SK-N-SH (cell line): ENCODE measurements at regions not wholly inside any gene's neighbourhood (a gene's known extent, or its start where the extent isn't known, plus 50 kb on each side); places are given as distances from the start of the nearest gene placed in this dataset.

Source experiments
- CTCF ChIA-PET: fragments of 300-600, 350-600 bp; formaldehyde crosslinking; extraction: SDS; loops from one replicate; lab custom pipeline; 2021; lab: Yijun Ruan, JAX
- POLR2A ChIA-PET: fragments of 350-600 bp; sonication (Branson Sonifier 250); formaldehyde crosslinking; extraction: SDS; loops from one replicate; lab custom pipeline; 2020; ENCODE audit warnings: antibody characterized with exemption, inconsistent platforms; lab: Yijun Ruan, JAX
- DNase-seq: peaks from one replicate; pipeline ENCODE4 v3.0.0; 2012
- H2AFZ ChIP-seq: fragments of 200-600 bp; sonication (generic); 2 replicates; pipeline ENCODE4 v1.8.1; 2016; ENCODE audit warnings: antibody characterized with exemption, mild to moderate bottlenecking, low read depth
- H3F3A ChIP-seq: fragments of 200-600 bp; sonication (generic); replicated peaks from 2 replicates; pipeline ENCODE3; 2016; ENCODE audit warnings: antibody characterized with exemption, mild to moderate bottlenecking; ENCODE audit not compliant: insufficient read depth
- H3K27ac ChIP-seq, 2 experiments: fragments of 200-500 bp in 1 of 2; fragments of 200-600 bp in 1 of 2; sonication (Bioruptor generic) in 1 of 2; sonication (generic), shearing (Covaris generic) in 1 of 2; 2 replicates each; pipeline versions ENCODE4 v1.5.1 to v1.6.1; 2014 to 2016; ENCODE audit warnings: low read depth in 2 of 2, inconsistent platforms in 1 of 2, low read length in 1 of 2, mild to moderate bottlenecking in 1 of 2, mixed read lengths in 1 of 2
- H3K27me3 ChIP-seq: fragments of 200-600 bp; sonication (generic), shearing (Covaris generic); 2 replicates; pipeline ENCODE4 v1.6.1; 2016; ENCODE audit warnings: mixed run types; ENCODE audit not compliant: insufficient read depth
- H3K36me3 ChIP-seq, 2 experiments: fragments of 200-500 bp in 1 of 2; fragments of 200-600 bp in 1 of 2; sonication (Bioruptor generic) in 1 of 2; sonication (generic) in 1 of 2; replicated peaks in 1 of 2; 2 replicates each; pipeline versions ENCODE3 to v1.5.1; 2014 to 2016; ENCODE audit warnings: low read length in 1 of 2, mild to moderate bottlenecking in 1 of 2; ENCODE audit not compliant: insufficient read depth in 2 of 2, control insufficient read depth in 1 of 2
- H3K4me1 ChIP-seq, 2 experiments: fragments of 200-500 bp in 1 of 2; fragments of 200-600 bp in 1 of 2; sonication (Bioruptor generic) in 1 of 2; sonication (generic), shearing (Covaris generic) in 1 of 2; 2 replicates each; pipeline versions ENCODE4 v1.5.1 to v1.6.1; 2014 to 2016; ENCODE audit warnings: low read depth in 1 of 2, low read length in 1 of 2, mixed run types in 1 of 2; ENCODE audit not compliant: insufficient read depth in 2 of 2, control insufficient read depth in 1 of 2
- H3K4me2 ChIP-seq: fragments of 200-600 bp; sonication (generic), shearing (Covaris generic); 2 replicates; pipeline ENCODE4 v1.6.1; 2017; ENCODE audit warnings: mixed run types
- H3K4me3 ChIP-seq, 2 experiments: fragments of 200-500 bp in 1 of 2; fragments of 200-600 bp in 1 of 2; sonication (Bioruptor generic) in 1 of 2; sonication (generic), shearing (Covaris generic) in 1 of 2; 2 replicates each; pipeline versions ENCODE4 v1.5.1 to v1.8.1; 2014 to 2016; ENCODE audit warnings: low read depth in 2 of 2, inconsistent platforms in 1 of 2, low read length in 1 of 2, mild to moderate bottlenecking in 1 of 2, mixed read lengths in 1 of 2, moderate library complexity in 1 of 2
- H3K79me2 ChIP-seq: fragments of 200-600 bp; sonication (generic); 2 replicates; pipeline ENCODE4 v1.8.1; 2017; ENCODE audit warnings: mild to moderate bottlenecking; ENCODE audit not compliant: insufficient read depth
- H3K9ac ChIP-seq: fragments of 200-600 bp; sonication (generic); 2 replicates; pipeline ENCODE4 v1.6.1; 2017; ENCODE audit warnings: mixed run types
- H3K9me2 ChIP-seq: fragments of 200-600 bp; sonication (generic); 2 replicates; pipeline ENCODE4 v1.6.1; 2017; ENCODE audit warnings: mixed run types
- H3K9me3 ChIP-seq: fragments of 200-600 bp; sonication (generic); 2 replicates; pipeline ENCODE4 v1.6.1; 2017; ENCODE audit warnings: mixed run types, mild to moderate bottlenecking, moderate library complexity
- H4K20me1 ChIP-seq: fragments of 200-600 bp; sonication (generic); 2 replicates; pipeline ENCODE4 v1.6.1; 2017; ENCODE audit warnings: mild to moderate bottlenecking, mixed run types; ENCODE audit not compliant: insufficient read depth
- CHD2 ChIP-seq: fragments of 150-350 bp; IDR thresholded peaks from 2 replicates; pipeline ENCODE4 v1.6.1; 2018; ENCODE audit warnings: low read length; ENCODE audit not compliant: partially characterized antibody
- EZH2phosphoT487 ChIP-seq: fragments of 200-600 bp; sonication (generic); IDR thresholded peaks from 2 replicates; pipeline ENCODE4 v1.6.1; 2017; ENCODE audit warnings: low read depth, mixed run types, mild to moderate bottlenecking, antibody characterized with exemption, moderate library complexity, borderline replicate concordance
- FOXM1 ChIP-seq: IDR thresholded peaks from 2 replicates; pipeline ENCODE4 v1.4.0; 2012; ENCODE audit warnings: low read depth, mild to moderate bottlenecking
- GABPA ChIP-seq: IDR thresholded peaks from 2 replicates; pipeline ENCODE4 v1.4.0; 2012; ENCODE audit warnings: low read depth, mild to moderate bottlenecking
- MAX ChIP-seq: IDR thresholded peaks from 2 replicates; pipeline ENCODE4 v1.4.0; 2012; ENCODE audit warnings: low read depth
- MXI1 ChIP-seq: IDR thresholded peaks from 2 replicates; pipeline ENCODE4 v1.6.1; 2012; ENCODE audit warnings: mild to moderate bottlenecking, low read depth, low read length, improper control_type of control experiment
- NFIC ChIP-seq: IDR thresholded peaks from 2 replicates; pipeline ENCODE4 v1.4.0; 2012; ENCODE audit warnings: borderline replicate concordance
- NRF1 ChIP-seq: IDR thresholded peaks from 2 replicates; pipeline ENCODE4 v1.6.1; 2012; ENCODE audit warnings: low read depth, mild to moderate bottlenecking, low read length
- PBX3 ChIP-seq: IDR thresholded peaks from 2 replicates; pipeline ENCODE4; 2012
- RCOR1 ChIP-seq: fragments of 150-350 bp; IDR thresholded peaks from 2 replicates; pipeline ENCODE4 v1.6.1; 2017; ENCODE audit warnings: antibody characterized with exemption, low read length
- RFX5 ChIP-seq: IDR thresholded peaks from 2 replicates; pipeline ENCODE4 v1.6.1; 2012; ENCODE audit warnings: mild to moderate bottlenecking, improper control_type of control experiment, low read length
- SMC3 ChIP-seq: IDR thresholded peaks from 2 replicates; pipeline ENCODE4 v1.6.1; 2012; ENCODE audit warnings: low read depth, low read length, improper control_type of control experiment
- USF1 ChIP-seq: IDR thresholded peaks from 2 replicates; pipeline ENCODE4 v1.4.0; 2012; ENCODE audit warnings: low read depth, borderline replicate concordance
- USF2 ChIP-seq: fragments of 150-350 bp; IDR thresholded peaks from 2 replicates; pipeline ENCODE4 v1.6.1; 2017; ENCODE audit warnings: antibody characterized with exemption, low read length, low read depth, borderline replicate concordance
- ZBTB33 ChIP-seq: IDR thresholded peaks from 2 replicates; pipeline ENCODE4 v1.4.0; 2012; ENCODE audit warnings: low read depth, borderline replicate concordance
- WGBS: methylation state at CpG from one replicate; pipeline ENCODE4 v1.1.6; 2017; ENCODE audit warnings: low lambda C conversion rate; 5-methylcytosine and 5-hydroxymethylcytosine counted together
- TF ChIP-seq, protein P1 (sequence below): IDR thresholded peaks from 2 replicates; pipeline ENCODE4 v1.6.1; 2012; ENCODE audit warnings: mild to moderate bottlenecking, low read depth, low read length, moderate library complexity
- TF ChIP-seq, protein P2 (sequence below): fragments of 200-600 bp; sonication (generic); IDR thresholded peaks from 2 replicates; pipeline ENCODE4 v1.6.1; 2017; ENCODE audit warnings: antibody characterized with exemption, mild to moderate bottlenecking, moderate library complexity

- TF ChIP-seq, protein P1, sequence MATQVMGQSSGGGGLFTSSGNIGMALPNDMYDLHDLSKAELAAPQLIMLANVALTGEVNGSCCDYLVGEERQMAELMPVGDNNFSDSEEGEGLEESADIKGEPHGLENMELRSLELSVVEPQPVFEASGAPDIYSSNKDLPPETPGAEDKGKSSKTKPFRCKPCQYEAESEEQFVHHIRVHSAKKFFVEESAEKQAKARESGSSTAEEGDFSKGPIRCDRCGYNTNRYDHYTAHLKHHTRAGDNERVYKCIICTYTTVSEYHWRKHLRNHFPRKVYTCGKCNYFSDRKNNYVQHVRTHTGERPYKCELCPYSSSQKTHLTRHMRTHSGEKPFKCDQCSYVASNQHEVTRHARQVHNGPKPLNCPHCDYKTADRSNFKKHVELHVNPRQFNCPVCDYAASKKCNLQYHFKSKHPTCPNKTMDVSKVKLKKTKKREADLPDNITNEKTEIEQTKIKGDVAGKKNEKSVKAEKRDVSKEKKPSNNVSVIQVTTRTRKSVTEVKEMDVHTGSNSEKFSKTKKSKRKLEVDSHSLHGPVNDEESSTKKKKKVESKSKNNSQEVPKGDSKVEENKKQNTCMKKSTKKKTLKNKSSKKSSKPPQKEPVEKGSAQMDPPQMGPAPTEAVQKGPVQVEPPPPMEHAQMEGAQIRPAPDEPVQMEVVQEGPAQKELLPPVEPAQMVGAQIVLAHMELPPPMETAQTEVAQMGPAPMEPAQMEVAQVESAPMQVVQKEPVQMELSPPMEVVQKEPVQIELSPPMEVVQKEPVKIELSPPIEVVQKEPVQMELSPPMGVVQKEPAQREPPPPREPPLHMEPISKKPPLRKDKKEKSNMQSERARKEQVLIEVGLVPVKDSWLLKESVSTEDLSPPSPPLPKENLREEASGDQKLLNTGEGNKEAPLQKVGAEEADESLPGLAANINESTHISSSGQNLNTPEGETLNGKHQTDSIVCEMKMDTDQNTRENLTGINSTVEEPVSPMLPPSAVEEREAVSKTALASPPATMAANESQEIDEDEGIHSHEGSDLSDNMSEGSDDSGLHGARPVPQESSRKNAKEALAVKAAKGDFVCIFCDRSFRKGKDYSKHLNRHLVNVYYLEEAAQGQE: no peak
- TF ChIP-seq ZBTB33 (no peak), NFIC (no peak)
Measured at GRCh38 chr7:16298221-16298620, 123.1 kb downstream of the CRPPA start (continued).

GRCh38 chr7:16295558-16295957 lies 125.8 kb downstream of the CRPPA start:
- Histone ChIP-seq H3K36me3 (no peaks in the 10 kb centered on the region), H3K27me3 (no peaks in the 10 kb centered on the region), H3F3A (no peaks in the 10 kb centered on the region), H3K4me2 (no peak overlapping the region), H3K9ac (no peak overlapping the region), H3K4me1 (peaks cover 0 to 2% of the 10 kb centered on the region in 2 experiments; a peak in 2 of 4 replicates), H3K79me2 (no peaks in the 10 kb centered on the region), H3K9me3 (no peaks in the 10 kb centered on the region), H2AFZ (no peak overlapping the region), H3K27ac (no peak overlapping the region), H3K9me2 (no peaks in the 10 kb centered on the region), H3K4me3 (no peak overlapping the region), H4K20me1 (no peaks in the 10 kb centered on the region)
- ChIA-PET CTCF (no interaction called here), POLR2A (no interaction called here)
- DNase-seq: no peak
- 11% methylated on average over 2 of the region's 2 CpGs for WGBS
- TF ChIP-seq PBX3: no peak
- no peak for TF ChIP-seq MXI1
- no peak for TF ChIP-seq FOXM1
- TF ChIP-seq USF2: no peak
- TF ChIP-seq, protein P2, sequence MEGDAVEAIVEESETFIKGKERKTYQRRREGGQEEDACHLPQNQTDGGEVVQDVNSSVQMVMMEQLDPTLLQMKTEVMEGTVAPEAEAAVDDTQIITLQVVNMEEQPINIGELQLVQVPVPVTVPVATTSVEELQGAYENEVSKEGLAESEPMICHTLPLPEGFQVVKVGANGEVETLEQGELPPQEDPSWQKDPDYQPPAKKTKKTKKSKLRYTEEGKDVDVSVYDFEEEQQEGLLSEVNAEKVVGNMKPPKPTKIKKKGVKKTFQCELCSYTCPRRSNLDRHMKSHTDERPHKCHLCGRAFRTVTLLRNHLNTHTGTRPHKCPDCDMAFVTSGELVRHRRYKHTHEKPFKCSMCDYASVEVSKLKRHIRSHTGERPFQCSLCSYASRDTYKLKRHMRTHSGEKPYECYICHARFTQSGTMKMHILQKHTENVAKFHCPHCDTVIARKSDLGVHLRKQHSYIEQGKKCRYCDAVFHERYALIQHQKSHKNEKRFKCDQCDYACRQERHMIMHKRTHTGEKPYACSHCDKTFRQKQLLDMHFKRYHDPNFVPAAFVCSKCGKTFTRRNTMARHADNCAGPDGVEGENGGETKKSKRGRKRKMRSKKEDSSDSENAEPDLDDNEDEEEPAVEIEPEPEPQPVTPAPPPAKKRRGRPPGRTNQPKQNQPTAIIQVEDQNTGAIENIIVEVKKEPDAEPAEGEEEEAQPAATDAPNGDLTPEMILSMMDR: no peak
- no peak for TF ChIP-seq RCOR1
- no peak for TF ChIP-seq RFX5
- TF ChIP-seq SMC3: no peak
- TF ChIP-seq EZH2phosphoT487: no peak
- TF ChIP-seq NRF1: no peak
- no peak for TF ChIP-seq MAX
- TF ChIP-seq USF1: no peak
- TF ChIP-seq GABPA: no peak
- no peak for TF ChIP-seq CHD2
